ENCODE measurements at regions not wholly inside any gene's neighbourhood (a gene's known extent, or its start where the extent isn't known, plus 50 kb on each side); places are given as distances from the start of the nearest gene placed in this dataset.
"Not testable (repeated sequence)": the region's sequence is repeated elsewhere in the genome, so short reads cannot be mapped to it uniquely, and the experiment has no call there.

DNA sequence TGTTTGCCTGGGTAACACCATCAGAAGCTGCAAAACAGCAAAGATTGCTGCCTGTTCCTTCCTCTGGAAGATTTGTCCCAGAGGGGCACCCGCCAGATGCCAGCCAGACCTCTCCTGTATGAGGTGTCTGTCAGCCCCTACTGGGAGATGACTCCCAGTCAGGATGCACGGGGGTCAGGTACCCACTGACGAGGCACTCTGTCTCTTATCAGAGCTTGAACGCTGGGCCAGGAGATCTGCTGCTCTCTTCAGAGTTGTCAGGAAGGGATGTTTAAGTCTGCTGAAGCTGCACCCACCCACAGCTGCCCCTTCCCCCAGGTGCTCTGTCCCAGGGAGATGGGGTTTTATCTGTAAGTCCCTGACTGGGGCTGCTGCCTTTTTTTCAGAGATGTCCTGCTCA is 207.4 kb upstream of the PDE3A start:
- TF ChIP-seq EZH2 (IDR thresholded peaks at IDR 0.05); POLR2AphosphoS5 (IDR thresholded peaks at IDR 0.05; ENCODE audit: borderline replicate concordance, low read depth, low read length); FOXP2 (optimal IDR thresholded peaks at IDR 0.05; ENCODE audit: control extremely low read depth, extremely low read length, insufficient read depth): not testable (repeated sequence)
